IPS-18c (cell line): ENCODE measurements at regions not wholly inside any gene's neighbourhood (a gene's known extent, or its start where the extent isn't known, plus 50 kb on each side); places are given as distances from the start of the nearest gene placed in this dataset.

ENCODE experiments used
- H3K4me3 ChIP-seq: 2 replicates; pipeline ENCODE4 v1.7.0; 2013; ENCODE audit warnings: low read depth, mild to moderate bottlenecking, low read length, moderate library complexity; ENCODE audit not compliant: insufficient read depth
- H3K9me3 ChIP-seq: one replicate; pipeline ENCODE4 v1.6.1; 2013; ENCODE audit warnings: mild to moderate bottlenecking, low read length, moderate library complexity; ENCODE audit not compliant: control insufficient read depth, insufficient read depth

GRCh38 chr3:159782724-159783421 lies 205.8 kb upstream of the IL12A start:
- H3K4me3 ChIP-seq: no peak overlapping the region
- H3K9me3 ChIP-seq: peaks cover 2% of the 10 kb centered on the region

- Histone ChIP-seq H3K4me3 (no peak overlapping the region), H3K9me3 (peaks cover 2% of the 10 kb centered on the region)
These were observed 204.6 kb upstream of the IL12A start for GRCh38 chr3:159783780-159784742.

- Histone ChIP-seq H3K4me3 (no peak overlapping the region), H3K9me3 (peaks cover 2% of the 10 kb centered on the region)
These were observed 203.3 kb upstream of the IL12A start for GRCh38 chr3:159785273-159785708.

DNA sequence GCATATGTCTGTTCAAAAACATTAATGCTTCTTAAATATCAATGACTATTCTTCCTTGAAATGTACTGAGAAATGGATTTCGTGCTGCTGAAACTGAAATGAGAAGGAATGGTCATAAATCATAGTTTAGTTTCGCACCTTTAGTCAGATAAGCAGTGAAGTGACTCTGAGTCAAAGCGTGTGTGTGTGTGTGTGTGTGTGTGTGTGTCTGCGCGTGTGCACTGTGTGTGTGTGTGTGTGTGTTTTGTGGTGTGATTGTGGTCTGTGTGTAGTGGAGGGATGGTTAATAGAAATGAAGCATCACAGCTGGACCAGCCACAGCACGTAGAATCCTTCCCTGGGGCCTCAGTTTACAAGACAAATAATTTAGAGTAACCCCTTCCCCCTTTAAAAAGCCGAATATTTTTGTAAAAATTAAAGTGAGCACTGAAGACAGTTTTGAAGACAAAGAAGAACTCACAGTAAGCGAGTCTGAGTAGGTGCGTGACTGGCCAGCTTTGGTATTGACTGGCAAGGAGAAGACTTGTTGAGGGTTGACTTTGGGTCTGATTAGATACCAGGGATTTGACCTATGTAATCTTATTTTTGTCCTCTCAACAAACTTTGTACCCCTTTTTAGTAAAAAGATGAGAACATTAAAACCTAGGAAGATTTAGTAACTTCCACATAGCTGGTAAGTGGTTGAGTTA lies 202.0 kb upstream of the IL12A start:
- Histone ChIP-seq H3K4me3 (no peak overlapping the region), H3K9me3 (peaks cover 2% of the 10 kb centered on the region)

DNA sequence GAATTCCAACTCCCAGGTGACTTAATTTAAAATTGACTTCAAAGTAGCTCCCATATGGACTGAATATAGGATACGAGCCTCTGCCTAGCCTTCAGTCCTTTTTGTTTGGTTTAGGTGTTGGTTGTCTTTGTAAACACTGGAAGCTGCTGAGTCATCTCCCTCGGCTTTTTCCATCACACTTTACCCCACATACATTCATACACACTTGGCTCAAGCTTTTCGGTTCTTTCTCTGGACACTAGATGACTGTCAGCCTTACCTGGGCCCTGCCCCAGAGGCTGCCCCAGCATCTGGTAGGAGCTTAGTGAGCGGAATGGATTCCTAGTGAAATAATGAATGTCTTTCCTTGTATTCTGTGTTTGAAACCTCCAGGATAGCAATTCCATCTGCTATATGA lies 201.5 kb upstream of the IL12A start:
- Histone ChIP-seq H3K9me3 (peaks cover 2% of the 10 kb centered on the region), H3K4me3 (no peak overlapping the region)

GRCh38 chr3:159787794-159788205 lies 200.8 kb upstream of the IL12A start:
- Histone ChIP-seq H3K4me3 (no peak overlapping the region), H3K9me3 (peaks cover 2% of the 10 kb centered on the region)

DNA sequence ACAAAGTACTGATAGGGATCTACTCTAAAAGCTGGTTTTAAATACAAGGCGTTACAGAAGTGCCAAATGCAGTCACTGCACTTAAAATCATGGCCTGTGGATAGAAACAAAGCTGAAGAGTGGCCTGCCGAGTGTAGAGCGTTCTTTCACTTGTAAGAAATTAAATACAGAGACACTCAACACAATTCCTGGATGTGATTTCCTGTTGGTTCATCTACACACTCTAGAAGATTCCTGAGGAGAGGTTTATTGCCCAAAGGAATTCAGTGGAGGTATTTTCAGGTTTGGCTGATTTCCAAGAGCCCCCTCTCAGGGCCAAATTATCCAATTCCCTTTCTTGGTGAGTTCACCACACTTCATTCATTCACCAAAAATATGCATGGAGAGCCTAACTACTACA lies 200.3 kb upstream of the IL12A start:
- Histone ChIP-seq H3K9me3 (peaks cover 2% of the 10 kb centered on the region), H3K4me3 (no peak overlapping the region)

- peaks cover 2% of the 10 kb centered on the region for H3K9me3 ChIP-seq
- no peak overlapping the region for H3K4me3 ChIP-seq
These were observed 199.6 kb upstream of the IL12A start for GRCh38 chr3:159789017-159789416.

DNA sequence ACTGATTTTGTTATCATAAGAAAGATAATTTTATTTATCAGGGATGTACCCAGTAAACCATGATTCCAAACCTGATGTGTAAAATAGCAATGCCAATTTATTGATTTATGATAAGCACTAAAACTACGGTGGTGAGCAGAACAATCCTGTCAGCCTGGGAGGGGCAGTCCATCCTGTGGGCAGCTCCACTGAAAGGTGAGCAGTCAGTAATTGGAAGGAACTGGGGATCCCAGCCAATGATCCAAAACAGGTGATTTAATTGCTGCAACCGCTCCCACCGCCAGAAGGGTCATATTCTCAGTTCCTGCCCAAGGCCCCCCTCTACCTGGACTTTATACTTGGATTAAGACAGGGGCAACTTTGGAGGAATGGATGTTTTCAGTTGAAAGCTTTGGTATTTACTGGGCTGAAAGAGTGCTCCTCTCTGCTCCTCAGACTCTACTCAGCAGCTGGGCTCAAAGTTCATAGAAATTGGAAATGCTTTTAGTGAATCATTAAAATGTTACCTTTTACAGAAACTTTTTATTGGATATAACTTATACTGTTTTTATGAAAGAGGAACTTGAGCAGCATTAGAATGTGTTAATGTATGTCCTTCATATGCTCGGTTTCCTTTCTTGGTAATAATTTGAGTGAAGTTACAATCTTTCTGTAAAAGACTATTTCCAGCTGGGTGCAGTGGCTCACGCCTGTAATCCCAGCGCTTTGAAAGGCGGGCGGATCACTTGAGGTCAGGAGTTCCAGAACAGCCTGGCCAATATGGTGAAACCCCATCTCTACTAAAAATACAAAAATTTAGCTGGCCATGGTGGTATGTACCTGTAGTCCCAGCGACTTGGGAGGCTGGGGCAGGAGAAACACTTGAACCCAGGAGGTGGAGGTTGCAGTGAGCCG lies 198.6 kb upstream of the IL12A start:
- Histone ChIP-seq H3K9me3 (peaks cover 2% of the 10 kb centered on the region), H3K4me3 (no peak overlapping the region)

- Histone ChIP-seq H3K4me3 (no peak overlapping the region), H3K9me3 (peaks cover 2% of the 10 kb centered on the region)
These were observed 197.3 kb upstream of the IL12A start for GRCh38 chr3:159791336-159791735.

DNA sequence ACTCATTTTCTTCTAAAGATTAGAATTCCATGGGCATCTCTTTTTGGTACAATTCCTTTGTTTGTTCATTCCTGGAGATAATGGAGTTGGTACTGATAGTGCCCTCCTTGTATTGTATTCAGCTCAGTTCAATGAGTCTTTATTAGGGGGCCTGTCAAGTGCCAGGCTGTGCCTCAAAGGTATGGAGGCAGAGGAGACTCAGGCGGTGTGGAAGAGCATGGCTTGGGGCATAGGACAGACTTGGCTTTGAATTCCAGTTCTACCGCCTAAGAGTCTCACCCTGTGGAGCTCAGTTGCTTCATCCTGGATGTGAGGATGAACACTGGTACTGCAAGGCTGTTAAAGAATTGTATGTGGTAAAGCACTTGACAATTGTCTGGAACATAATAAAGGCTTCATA lies 196.6 kb upstream of the IL12A start:
- H3K4me3 ChIP-seq: no peak overlapping the region
- H3K9me3 ChIP-seq: no peaks in the 10 kb centered on the region

DNA sequence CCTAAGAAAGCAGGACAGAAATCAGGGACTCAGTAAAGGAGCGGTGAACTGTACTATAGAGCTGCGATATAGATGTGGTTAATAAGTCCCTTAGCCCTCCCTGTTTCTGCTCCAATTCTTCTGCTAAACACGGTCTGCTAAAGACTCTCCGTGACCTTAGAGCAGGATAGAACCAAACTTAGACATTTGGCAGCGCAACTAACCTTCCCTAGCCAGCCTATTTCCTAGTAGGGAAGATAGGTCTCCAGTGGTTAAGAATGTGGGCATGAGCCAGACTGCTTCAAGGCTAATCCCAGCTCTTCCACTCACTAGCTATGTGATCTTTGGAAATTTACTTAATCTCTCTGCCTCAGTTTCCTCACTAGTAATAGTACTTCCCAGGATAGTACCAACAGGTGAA lies 193.6 kb upstream of the IL12A start:
- no peaks in the 10 kb centered on the region for H3K9me3 ChIP-seq
- no peak overlapping the region for H3K4me3 ChIP-seq

DNA sequence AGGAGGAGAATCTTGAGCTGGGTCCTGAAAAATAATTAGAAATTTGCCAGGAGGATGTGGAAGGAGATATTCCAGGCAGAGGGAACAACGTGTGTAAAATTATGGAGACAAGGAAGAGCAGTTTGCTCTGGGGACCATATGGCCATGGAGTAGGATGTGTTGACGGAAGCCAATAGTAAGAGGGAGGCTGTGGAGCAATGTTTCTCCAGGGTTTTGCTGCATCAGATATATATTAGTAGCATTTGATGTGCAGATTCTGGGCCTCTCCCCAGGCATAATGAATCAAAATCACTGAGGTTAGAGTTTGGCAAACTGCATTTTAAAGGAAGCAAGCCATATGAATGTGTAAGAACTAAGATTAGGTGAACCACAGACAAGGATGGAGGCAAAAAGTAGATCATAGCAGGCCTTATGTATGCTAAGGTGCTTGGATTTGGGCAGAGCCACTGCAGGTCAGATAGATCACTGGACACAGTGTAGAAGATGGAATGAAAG lies 192.9 kb upstream of the IL12A start:
- Histone ChIP-seq H3K9me3 (no peaks in the 10 kb centered on the region), H3K4me3 (no peak overlapping the region)

- Histone ChIP-seq H3K9me3 (no peaks in the 10 kb centered on the region), H3K4me3 (no peak overlapping the region)
These were observed 192.4 kb upstream of the IL12A start for GRCh38 chr3:159796226-159796625.

DNA sequence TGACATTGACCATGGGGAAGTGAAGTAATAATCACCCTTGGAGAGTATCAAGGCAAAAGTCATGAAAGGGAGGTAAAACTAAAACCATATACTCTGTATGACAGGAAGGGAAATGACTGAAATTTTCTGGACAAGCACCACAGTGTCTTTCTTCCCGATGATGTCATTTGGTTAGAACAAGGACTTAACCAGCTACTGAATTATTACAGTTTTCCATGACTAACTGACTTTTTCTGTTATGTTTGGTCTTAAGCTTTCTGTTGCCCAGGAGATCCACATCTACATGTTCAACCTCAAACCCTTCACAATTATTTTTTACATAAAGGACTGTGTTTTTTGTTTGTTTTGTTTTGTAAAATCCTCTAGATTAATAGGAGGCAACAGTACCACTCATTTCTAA lies 191.9 kb upstream of the IL12A start:
- Histone ChIP-seq H3K9me3 (no peaks in the 10 kb centered on the region), H3K4me3 (no peak overlapping the region)

DNA sequence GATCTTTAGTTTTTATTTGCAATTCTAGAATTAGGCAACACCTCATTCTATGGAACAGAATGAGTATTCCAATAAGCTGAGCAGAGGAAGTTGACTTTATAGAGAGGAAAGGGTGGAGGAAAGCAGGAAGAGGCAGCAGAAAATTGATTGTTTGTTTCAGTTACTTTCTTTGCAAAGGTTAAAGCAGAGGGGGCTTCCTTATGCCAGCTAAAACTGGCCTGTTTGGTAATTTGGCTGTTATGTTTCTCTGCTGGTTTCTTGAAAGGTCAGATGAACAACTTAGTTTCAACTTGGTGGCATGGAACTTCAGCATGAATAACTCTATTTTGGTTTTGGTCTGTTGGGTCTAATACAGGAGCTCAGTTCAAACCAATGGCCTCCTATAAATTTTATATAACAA lies 190.9 kb upstream of the IL12A start:
- H3K9me3 ChIP-seq: no peaks in the 10 kb centered on the region

DNA sequence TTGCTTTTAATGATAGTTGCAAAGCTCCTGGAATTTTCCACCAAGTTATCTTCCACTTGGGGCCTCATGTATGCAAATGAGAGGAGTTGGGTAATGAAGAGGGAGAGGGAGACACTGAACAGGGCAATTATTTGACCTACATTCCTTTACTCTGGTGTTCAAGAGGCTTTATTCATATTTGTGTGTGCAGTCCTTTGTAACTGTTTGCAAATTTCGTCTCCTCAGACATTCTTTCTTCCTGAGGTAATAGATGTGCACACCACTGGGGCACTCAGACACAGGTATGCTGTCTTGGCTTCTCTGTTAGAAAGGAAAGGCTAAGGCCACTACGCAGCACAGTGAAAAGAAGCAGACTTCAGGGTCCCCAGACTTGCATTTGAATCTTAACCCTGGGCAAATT lies 189.7 kb upstream of the IL12A start:
- H3K9me3 ChIP-seq: no peaks in the 10 kb centered on the region
- no peak overlapping the region for H3K4me3 ChIP-seq

More for the DNA sequence above, 190.9 kb upstream of the IL12A start:
- no peak overlapping the region for H3K4me3 ChIP-seq
